SK-N-MC (cell line): ENCODE measurements at regions not wholly inside any gene's neighbourhood (a gene's known extent, or its start where the extent isn't known, plus 50 kb on each side); places are given as distances from the start of the nearest gene placed in this dataset.

Experiments used
- DNase-seq: peaks from one replicate; pipeline ENCODE4 v3.0.0-alpha.2; 2011; ENCODE audit warnings: low read depth, low spot score
- H3K27ac ChIP-seq: fragments of 200-600 bp; sonication (generic); 2 replicates; pipeline ENCODE4 v1.5.1; 2016; ENCODE audit warnings: mixed run types
- H3K36me3 ChIP-seq: fragments of 200-600 bp; sonication (generic); 2 replicates; pipeline ENCODE4 v1.6.1; 2017; ENCODE audit warnings: antibody characterized with exemption, low read length, mixed read lengths; ENCODE audit not compliant: insufficient read depth
- H3K4me3 ChIP-seq: fragments of 200-600 bp; sonication (generic); 2 replicates; pipeline ENCODE4 v1.5.1; 2016
- H3K9ac ChIP-seq: fragments of 200-600 bp; sonication (generic); 2 replicates; pipeline ENCODE4 v1.8.0; 2017; ENCODE audit warnings: mixed run types, mixed read lengths; ENCODE audit not compliant: insufficient read length
- H3K9me3 ChIP-seq: fragments of 200-600 bp; sonication (generic); 2 replicates; pipeline ENCODE4 v1.6.1; 2017; ENCODE audit warnings: low read depth, mild to moderate bottlenecking, antibody characterized with exemption, low read length, moderate library complexity, mixed read lengths
- EZH2 ChIP-seq: fragments of 200-600 bp; sonication (generic); IDR thresholded peaks from one replicate; pipeline ENCODE4 v1.6.1; 2017; ENCODE audit warnings: antibody characterized with exemption
- FOXP2 ChIP-seq: optimal IDR thresholded peaks from 2 replicates; pipeline ENCODE3; 2011; ENCODE audit warnings: mild to moderate bottlenecking, moderate library complexity; ENCODE audit not compliant: insufficient read depth; ENCODE audit errors: extremely low read length, control extremely low read depth
- POLR2AphosphoS5 ChIP-seq: IDR thresholded peaks from 2 replicates; pipeline ENCODE4 v1.6.1; 2012; ENCODE audit warnings: mild to moderate bottlenecking, low read depth, low read length, borderline replicate concordance

- TF ChIP-seq POLR2AphosphoS5 = no peak
- no peak for TF ChIP-seq FOXP2
- no peak for TF ChIP-seq EZH2
- Histone ChIP-seq H3K4me3 (no peak overlapping the region), H3K27ac (no peak overlapping the region), H3K36me3 (no peaks in the 10 kb centered on the region), H3K9me3 (no peaks in the 10 kb centered on the region), H3K9ac (no peak overlapping the region)
- no peak for DNase-seq
Measured at GRCh38 chr15:53305554-53305953, 453.9 kb downstream of the WDR72 start.

DNA sequence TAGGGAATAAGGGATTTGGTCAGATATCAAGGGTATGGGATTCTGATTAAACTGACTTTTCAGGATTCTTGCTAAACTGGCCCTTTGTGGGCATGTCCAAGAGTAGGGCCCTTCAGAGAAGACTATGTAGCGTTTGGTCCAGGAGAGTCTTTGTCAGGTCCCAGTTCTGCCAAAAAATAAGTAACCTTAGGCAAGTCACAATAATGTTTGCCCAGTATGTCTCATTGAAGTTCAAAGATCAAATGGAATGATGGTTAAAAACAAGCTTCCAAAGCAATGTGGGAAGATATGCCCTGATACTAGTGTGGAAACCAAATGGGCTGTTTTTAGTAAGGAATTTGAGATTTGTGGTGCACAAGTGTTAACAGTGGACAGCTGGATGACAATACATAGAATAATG lies 454.4 kb downstream of the WDR72 start:
- Histone ChIP-seq H3K4me3 (no peak overlapping the region), H3K27ac (no peak overlapping the region), H3K9ac (no peak overlapping the region), H3K9me3 (no peaks in the 10 kb centered on the region), H3K36me3 (no peaks in the 10 kb centered on the region)
- no peak for DNase-seq
- TF ChIP-seq EZH2 (no peak), FOXP2 (no peak), POLR2AphosphoS5 (no peak)

GRCh38 chr15:53297828-53298227 lies 461.6 kb downstream of the WDR72 start:
- Histone ChIP-seq H3K36me3 (no peaks in the 10 kb centered on the region), H3K9ac (no peak overlapping the region), H3K27ac (no peak overlapping the region), H3K4me3 (no peak overlapping the region), H3K9me3 (no peaks in the 10 kb centered on the region)
- no peak for DNase-seq
- TF ChIP-seq EZH2 (no peak), FOXP2 (no peak), POLR2AphosphoS5 (no peak)

- Histone ChIP-seq H3K4me3 (no peak overlapping the region), H3K9ac (no peak overlapping the region), H3K36me3 (no peaks in the 10 kb centered on the region), H3K9me3 (no peaks in the 10 kb centered on the region), H3K27ac (no peak overlapping the region)
- no peak for DNase-seq
- no peak for TF ChIP-seq FOXP2
Measured at GRCh38 chr15:53296603-53297002, 462.9 kb downstream of the WDR72 start.

DNA sequence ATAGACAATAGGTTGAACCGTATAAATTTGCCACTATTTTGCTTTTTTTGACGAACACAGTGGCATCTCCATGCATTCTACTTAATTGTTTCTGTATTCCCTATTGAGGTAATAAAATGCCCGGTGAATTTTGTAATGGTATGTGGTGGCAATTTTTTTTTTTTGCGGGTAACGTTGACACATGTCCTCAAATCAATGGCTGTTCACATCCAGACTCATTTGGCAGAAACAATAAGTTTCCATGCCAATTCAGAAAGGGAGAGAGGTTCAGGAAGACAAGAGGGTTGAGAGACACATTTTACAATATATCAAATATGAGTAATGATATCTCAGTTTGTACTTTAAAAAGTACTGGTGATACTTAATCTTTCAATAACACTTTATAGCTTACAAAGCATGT lies 463.9 kb downstream of the WDR72 start:
- no peaks in the 10 kb centered on the region for H3K9me3 ChIP-seq
- H3K36me3 ChIP-seq = no peaks in the 10 kb centered on the region
- no peak for TF ChIP-seq FOXP2
- TF ChIP-seq POLR2AphosphoS5 = no peak
- no peak overlapping the region for H3K27ac ChIP-seq
- no peak for DNase-seq
- H3K9ac ChIP-seq = no peak overlapping the region
- H3K4me3 ChIP-seq = no peak overlapping the region

DNA sequence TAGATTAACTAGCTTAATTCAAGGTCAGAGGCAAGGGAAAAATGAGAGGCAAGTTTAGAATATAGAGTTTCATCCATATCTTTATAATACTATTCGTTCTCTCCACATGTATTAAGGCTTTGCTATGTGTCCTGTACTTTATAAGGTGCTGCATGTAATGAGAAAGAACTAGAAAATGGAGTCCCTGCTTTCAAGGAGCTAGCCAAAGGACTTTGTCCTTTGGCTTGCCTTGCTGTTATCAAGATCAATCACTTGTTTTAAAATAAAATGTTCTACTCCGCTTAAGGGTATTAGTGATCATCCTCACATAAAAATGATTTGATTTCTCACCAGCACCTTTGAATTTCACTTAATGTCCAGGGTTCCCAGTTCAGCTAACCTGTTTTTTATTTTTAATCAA lies 470.9 kb downstream of the WDR72 start:
- TF ChIP-seq EZH2 (no peak), POLR2AphosphoS5 (no peak), FOXP2 (no peak)
- no peak overlapping the region for H3K27ac ChIP-seq

DNA sequence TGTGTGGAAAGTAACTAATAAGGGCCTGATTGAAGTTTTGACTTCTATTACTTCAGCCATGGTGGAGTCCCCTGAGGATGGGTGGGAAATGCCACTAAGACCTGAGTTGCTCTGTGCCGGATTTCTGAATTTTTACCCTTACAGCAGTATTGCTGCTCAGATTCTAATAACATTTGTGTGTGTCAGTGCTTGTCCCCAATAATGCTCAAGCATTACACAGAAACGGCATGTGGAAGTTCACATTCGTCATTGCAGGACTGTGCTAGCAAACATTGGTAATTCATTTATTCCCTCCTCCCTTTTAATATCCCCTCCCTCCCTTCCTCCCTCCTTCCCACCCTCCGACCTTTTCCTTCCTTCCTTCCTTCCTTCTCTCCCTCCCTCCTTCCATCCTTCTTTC lies 484.5 kb upstream of the ONECUT1 start:
- DNase-seq = no peak

More for the DNA sequence above, 470.9 kb downstream of the WDR72 start:
- H3K4me3 ChIP-seq = no peak overlapping the region
- no peak overlapping the region for H3K9ac ChIP-seq
- no peaks in the 10 kb centered on the region for H3K36me3 ChIP-seq
- H3K9me3 ChIP-seq = no peaks in the 10 kb centered on the region
- no peak for DNase-seq

DNA sequence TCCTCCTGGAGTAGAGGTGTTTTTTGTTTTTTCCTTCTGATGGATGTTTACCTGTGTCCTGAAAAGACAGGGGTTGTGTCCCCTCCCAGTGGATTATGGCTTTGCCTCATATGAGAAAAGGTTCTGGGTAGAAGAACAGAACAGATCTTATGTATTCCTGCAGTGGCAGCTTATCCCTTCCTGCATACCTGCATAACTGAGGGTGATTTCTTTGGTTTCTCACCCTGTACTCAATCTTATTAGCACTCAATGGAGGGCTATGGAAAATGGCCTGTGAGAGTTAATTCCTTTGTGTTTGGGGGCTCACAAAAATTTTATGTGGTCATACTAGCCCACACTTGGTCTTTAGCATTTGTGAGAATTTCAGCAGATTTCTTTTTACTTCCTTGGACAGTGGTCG lies 482.0 kb upstream of the ONECUT1 start:
- H3K9ac ChIP-seq = no peak overlapping the region
- no peak for DNase-seq
- H3K4me3 ChIP-seq = no peak overlapping the region
- H3K36me3 ChIP-seq = no peaks in the 10 kb centered on the region
- H3K9me3 ChIP-seq = no peaks in the 10 kb centered on the region
- no peak overlapping the region for H3K27ac ChIP-seq
- TF ChIP-seq FOXP2 (no peak), EZH2 (no peak), POLR2AphosphoS5 (no peak)

More for the DNA sequence above, 484.5 kb upstream of the ONECUT1 start:
- H3K27ac ChIP-seq = no peak overlapping the region
- H3K9ac ChIP-seq = no peak overlapping the region
- no peak for TF ChIP-seq POLR2AphosphoS5
- TF ChIP-seq FOXP2 = no peak
- TF ChIP-seq EZH2 = no peak
- H3K9me3 ChIP-seq = no peaks in the 10 kb centered on the region
- H3K4me3 ChIP-seq = no peak overlapping the region
- H3K36me3 ChIP-seq = no peaks in the 10 kb centered on the region

DNA sequence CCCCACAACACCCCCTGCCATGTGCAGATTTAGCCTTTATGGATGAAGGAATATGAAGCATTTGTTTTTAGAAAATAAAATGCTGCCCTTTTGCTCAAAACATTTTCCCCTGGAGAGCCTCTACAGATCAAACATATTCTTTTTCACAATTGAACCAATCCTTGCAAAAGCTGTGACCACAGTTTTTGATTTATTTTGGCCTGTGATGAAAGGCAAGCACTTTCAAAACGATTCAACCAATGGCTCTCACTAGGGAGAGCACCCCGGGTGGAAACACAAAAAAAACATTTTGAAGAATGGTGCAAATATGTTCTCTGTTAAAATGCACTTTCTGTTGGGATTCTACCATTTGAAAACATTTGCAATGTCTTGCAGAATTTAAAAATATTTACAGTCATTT lies 476.0 kb upstream of the ONECUT1 start:
- Histone ChIP-seq H3K27ac (no peak overlapping the region), H3K9ac (no peak overlapping the region), H3K4me3 (no peak overlapping the region), H3K36me3 (no peaks in the 10 kb centered on the region), H3K9me3 (no peaks in the 10 kb centered on the region)
- TF ChIP-seq POLR2AphosphoS5 (no peak), EZH2 (no peak), FOXP2 (no peak)
- no peak for DNase-seq
